ENCODE measurements at regions not wholly inside any gene's neighbourhood (a gene's known extent, or its start where the extent isn't known, plus 50 kb on each side); places are given as distances from the start of the nearest gene placed in this dataset.

- H3K36me3 ChIP-seq (ENCODE audit: insufficient read depth, insufficient read length, low read length) = no peaks in the 10 kb centered on the region
- H3K9me3 ChIP-seq (ENCODE audit: insufficient read depth, low read length) = no peaks in the 10 kb centered on the region
- no peak for DNase-seq (ENCODE audit: low read depth, low spot score)
- TF ChIP-seq ZNF274 (IDR thresholded peaks at IDR 0.05; ENCODE audit: low read depth, low read length) (no peak), YY1 (IDR thresholded peaks at IDR 0.05; ENCODE audit: insufficient read depth, insufficient read length) (no peak), SUZ12 (IDR thresholded peaks at IDR 0.05; ENCODE audit: extremely low read depth, insufficient read depth, insufficient read length) (no peak)
- no peak overlapping the region for H3K9ac ChIP-seq (ENCODE audit: insufficient read length, low read depth)
- no peaks in the 10 kb centered on the region for H3K27me3 ChIP-seq (ENCODE audit: insufficient read depth, insufficient read length)
- H3K4me3 ChIP-seq (ENCODE audit: insufficient read length, low read depth) = no peak overlapping the region
- no peaks in the 10 kb centered on the region for H3K4me1 ChIP-seq (ENCODE audit: insufficient read depth, insufficient read length)
These were observed 213.4 kb upstream of the EOMES start for GRCh38 chr3:27935492-27935891.

GRCh38 chr3:27939521-27939920 is 217.4 kb upstream of the EOMES start:
- Histone ChIP-seq H3K27me3 (ENCODE audit: insufficient read depth, insufficient read length) (no peaks in the 10 kb centered on the region), H3K4me3 (ENCODE audit: insufficient read length, low read depth) (no peak overlapping the region), H3K4me1 (ENCODE audit: insufficient read depth, insufficient read length) (no peaks in the 10 kb centered on the region), H3K9ac (ENCODE audit: insufficient read length, low read depth) (no peak overlapping the region), H3K36me3 (ENCODE audit: insufficient read depth, insufficient read length, low read length) (no peaks in the 10 kb centered on the region), H3K9me3 (ENCODE audit: insufficient read depth, low read length) (no peaks in the 10 kb centered on the region)
- no peak for DNase-seq (ENCODE audit: low read depth, low spot score)
- TF ChIP-seq YY1 (IDR thresholded peaks at IDR 0.05; ENCODE audit: insufficient read depth, insufficient read length) (no peak), ZNF274 (IDR thresholded peaks at IDR 0.05; ENCODE audit: low read depth, low read length) (no peak), SUZ12 (IDR thresholded peaks at IDR 0.05; ENCODE audit: extremely low read depth, insufficient read depth, insufficient read length) (no peak)

- DNase-seq (ENCODE audit: low read depth, low spot score) = peak; percentile 55
- no peak for TF ChIP-seq ZNF274 (IDR thresholded peaks at IDR 0.05; ENCODE audit: low read depth, low read length)
- TF ChIP-seq YY1 (IDR thresholded peaks at IDR 0.05; ENCODE audit: insufficient read depth, insufficient read length) = no peak
- TF ChIP-seq SUZ12 (IDR thresholded peaks at IDR 0.05; ENCODE audit: extremely low read depth, insufficient read depth, insufficient read length) = no peak
- no peak overlapping the region for H3K4me3 ChIP-seq (ENCODE audit: insufficient read length, low read depth)
- no peaks in the 10 kb centered on the region for H3K4me1 ChIP-seq (ENCODE audit: insufficient read depth, insufficient read length)
- H3K9me3 ChIP-seq (ENCODE audit: insufficient read depth, low read length) = no peaks in the 10 kb centered on the region
- no peak overlapping the region for H3K9ac ChIP-seq (ENCODE audit: insufficient read length, low read depth)
- H3K36me3 ChIP-seq (ENCODE audit: insufficient read depth, insufficient read length, low read length) = no peaks in the 10 kb centered on the region
- H3K27me3 ChIP-seq (ENCODE audit: insufficient read depth, insufficient read length) = no peaks in the 10 kb centered on the region
These were observed 217.8 kb upstream of the EOMES start for GRCh38 chr3:27939940-27940339.

DNA sequence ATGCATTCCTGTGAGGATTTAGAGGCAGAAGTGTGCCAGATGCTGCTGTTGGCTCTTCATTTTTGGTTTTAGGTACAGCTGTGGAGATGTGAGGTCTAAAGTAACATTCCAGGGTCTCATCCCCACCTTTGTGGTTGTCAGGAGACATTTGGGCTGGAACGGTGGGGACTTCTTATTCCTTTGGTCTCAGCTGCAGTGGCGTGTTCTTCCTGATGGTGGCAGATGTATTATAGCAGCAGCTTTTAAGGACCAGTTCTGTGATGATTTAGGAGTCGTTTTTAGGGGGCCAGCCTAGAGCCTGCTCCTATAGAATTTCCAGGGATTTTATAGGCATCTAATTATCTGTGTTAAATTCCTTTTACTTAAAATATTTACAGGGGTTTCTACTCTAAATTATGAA is 221.0 kb upstream of the EOMES start:
- H3K4me3 ChIP-seq (ENCODE audit: insufficient read length, low read depth) = no peak overlapping the region
- no peak overlapping the region for H3K9ac ChIP-seq (ENCODE audit: insufficient read length, low read depth)
- DNase-seq (ENCODE audit: low read depth, low spot score) = peak; percentile 6
- TF ChIP-seq ZNF274 (IDR thresholded peaks at IDR 0.05; ENCODE audit: low read depth, low read length) = no peak
- TF ChIP-seq SUZ12 (IDR thresholded peaks at IDR 0.05; ENCODE audit: extremely low read depth, insufficient read depth, insufficient read length) = no peak
- no peaks in the 10 kb centered on the region for H3K4me1 ChIP-seq (ENCODE audit: insufficient read depth, insufficient read length)
- H3K36me3 ChIP-seq (ENCODE audit: insufficient read depth, insufficient read length, low read length) = no peaks in the 10 kb centered on the region
- H3K9me3 ChIP-seq (ENCODE audit: insufficient read depth, low read length) = no peaks in the 10 kb centered on the region
- H3K27me3 ChIP-seq (ENCODE audit: insufficient read depth, insufficient read length) = no peaks in the 10 kb centered on the region

GRCh38 chr3:27945229-27945628 is 223.1 kb upstream of the EOMES start:
- Histone ChIP-seq H3K4me1 (ENCODE audit: insufficient read depth, insufficient read length) (no peaks in the 10 kb centered on the region), H3K4me3 (ENCODE audit: insufficient read length, low read depth) (no peak overlapping the region), H3K9me3 (ENCODE audit: insufficient read depth, low read length) (no peaks in the 10 kb centered on the region; the same call in 1 of the 2 replicates), H3K27me3 (ENCODE audit: insufficient read depth, insufficient read length) (no peaks in the 10 kb centered on the region), H3K36me3 (ENCODE audit: insufficient read depth, insufficient read length, low read length) (no peaks in the 10 kb centered on the region), H3K9ac (ENCODE audit: insufficient read length, low read depth) (no peak overlapping the region)
- TF ChIP-seq SUZ12 (IDR thresholded peaks at IDR 0.05; ENCODE audit: extremely low read depth, insufficient read depth, insufficient read length) = no peak
- no peak for TF ChIP-seq ZNF274 (IDR thresholded peaks at IDR 0.05; ENCODE audit: low read depth, low read length)
- no peak for TF ChIP-seq YY1 (IDR thresholded peaks at IDR 0.05; ENCODE audit: insufficient read depth, insufficient read length)
- no peak for DNase-seq (ENCODE audit: low read depth, low spot score)

DNA sequence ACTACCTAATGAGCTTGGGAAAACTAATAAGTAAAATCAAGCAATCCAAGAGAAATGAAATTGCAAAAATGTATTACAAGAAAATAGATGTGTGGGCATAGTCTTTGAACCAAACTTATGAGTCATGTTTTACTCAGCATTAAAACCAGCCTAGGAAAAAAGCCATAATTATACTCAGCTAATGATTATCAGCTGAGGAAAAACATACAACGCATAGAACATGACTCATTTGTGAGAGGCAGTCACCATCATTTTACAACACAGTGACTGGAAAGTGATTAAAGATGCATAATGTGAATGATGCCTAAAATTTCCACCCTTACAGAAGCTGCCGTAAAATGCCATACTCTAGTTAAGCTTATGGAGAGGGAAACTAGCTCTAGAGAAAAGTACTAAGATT is 238.0 kb upstream of the EOMES start:
- H3K27me3 ChIP-seq (ENCODE audit: insufficient read depth, insufficient read length) = no peaks in the 10 kb centered on the region
- 0 out of 2 replicates have a peak, but pooled peaks cover 6% of the 10 kb centered on the region for H3K9me3 ChIP-seq (ENCODE audit: insufficient read depth, low read length)
- no peak for TF ChIP-seq ZNF274 (IDR thresholded peaks at IDR 0.05; ENCODE audit: low read depth, low read length)
- no peak for TF ChIP-seq YY1 (IDR thresholded peaks at IDR 0.05; ENCODE audit: insufficient read depth, insufficient read length)
- no peak for TF ChIP-seq SUZ12 (IDR thresholded peaks at IDR 0.05; ENCODE audit: extremely low read depth, insufficient read depth, insufficient read length)
- H3K9ac ChIP-seq (ENCODE audit: insufficient read length, low read depth) = no peak overlapping the region
- no peak overlapping the region for H3K4me3 ChIP-seq (ENCODE audit: insufficient read length, low read depth)
- no peaks in the 10 kb centered on the region for H3K36me3 ChIP-seq (ENCODE audit: insufficient read depth, insufficient read length, low read length)
- no peaks in the 10 kb centered on the region for H3K4me1 ChIP-seq (ENCODE audit: insufficient read depth, insufficient read length)
- DNase-seq (ENCODE audit: low read depth, low spot score) = no peak

DNA sequence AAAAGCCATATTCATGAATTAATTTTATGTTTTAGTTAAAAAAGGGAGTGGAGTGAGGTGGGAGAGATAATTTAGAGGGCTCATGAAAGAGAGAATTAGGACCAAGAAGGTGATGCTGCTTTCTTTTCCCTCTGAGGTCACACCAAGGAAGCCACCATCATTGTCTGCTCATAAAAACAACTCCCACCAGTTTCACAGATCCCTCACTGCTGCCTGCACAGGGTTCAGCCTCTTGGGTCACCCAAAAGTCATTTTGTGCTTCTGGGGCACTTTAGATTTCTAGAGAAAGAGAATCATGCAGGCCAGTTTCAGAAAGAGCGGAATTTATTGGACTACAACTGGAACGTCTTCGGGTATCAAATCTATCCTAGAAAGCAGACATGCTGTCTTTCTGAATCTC is 241.4 kb upstream of the EOMES start:
- Histone ChIP-seq H3K9ac (ENCODE audit: insufficient read length, low read depth) (no peak overlapping the region), H3K36me3 (ENCODE audit: insufficient read depth, insufficient read length, low read length) (no peaks in the 10 kb centered on the region), H3K4me3 (ENCODE audit: insufficient read length, low read depth) (no peak overlapping the region), H3K4me1 (ENCODE audit: insufficient read depth, insufficient read length) (no peaks in the 10 kb centered on the region), H3K27me3 (ENCODE audit: insufficient read depth, insufficient read length) (no peaks in the 10 kb centered on the region), H3K9me3 (ENCODE audit: insufficient read depth, low read length) (no peaks in the 10 kb centered on the region)
- no peak for DNase-seq (ENCODE audit: low read depth, low spot score)
- TF ChIP-seq ZNF274 (IDR thresholded peaks at IDR 0.05; ENCODE audit: low read depth, low read length) = no peak
- TF ChIP-seq SUZ12 (IDR thresholded peaks at IDR 0.05; ENCODE audit: extremely low read depth, insufficient read depth, insufficient read length) = no peak
- TF ChIP-seq YY1 (IDR thresholded peaks at IDR 0.05; ENCODE audit: insufficient read depth, insufficient read length) = no peak

GRCh38 chr3:27971600-27971999 is 249.5 kb upstream of the EOMES start:
- TF ChIP-seq ZNF274 (IDR thresholded peaks at IDR 0.05; ENCODE audit: low read depth, low read length) (no peak), YY1 (IDR thresholded peaks at IDR 0.05; ENCODE audit: insufficient read depth, insufficient read length) (no peak), SUZ12 (IDR thresholded peaks at IDR 0.05; ENCODE audit: extremely low read depth, insufficient read depth, insufficient read length) (no peak)
- DNase-seq (ENCODE audit: low read depth, low spot score) = no peak
- Histone ChIP-seq H3K4me3 (ENCODE audit: insufficient read length, low read depth) (no peak overlapping the region), H3K27me3 (ENCODE audit: insufficient read depth, insufficient read length) (no peaks in the 10 kb centered on the region), H3K4me1 (ENCODE audit: insufficient read depth, insufficient read length) (no peaks in the 10 kb centered on the region), H3K9me3 (ENCODE audit: insufficient read depth, low read length) (peaks cover 6% of the 10 kb centered on the region; the same call in 1 of the 2 replicates), H3K36me3 (ENCODE audit: insufficient read depth, insufficient read length, low read length) (no peaks in the 10 kb centered on the region), H3K9ac (ENCODE audit: insufficient read length, low read depth) (no peak overlapping the region)

Measured in NT2/D1 (cell line).